ENCODE measurements at regions not wholly inside any gene's neighbourhood (a gene's known extent, or its start where the extent isn't known, plus 50 kb on each side); places are given as distances from the start of the nearest gene placed in this dataset.

GRCh38 chr4:104869831-104870230, 276.8 kb upstream of the TET2 start:
- TF ChIP-seq CTCF (IDR thresholded peaks at IDR 0.05) (no peak), POLR2A (IDR thresholded peaks at IDR 0.05; ENCODE audit: low read depth) (no peak), POLR2AphosphoS5 (IDR thresholded peaks at IDR 0.05) (no peak), EP300 (IDR thresholded peaks at IDR 0.05) (no peak)

Data from esophagus muscularis mucosa (tissue), 4 donors.